Naive B cell (primary cell): ENCODE measurements at regions not wholly inside any gene's neighbourhood (a gene's known extent, or its start where the extent isn't known, plus 50 kb on each side); places are given as distances from the start of the nearest gene placed in this dataset.

Source experiments
- ATAC-seq, 2 donors: fragments of 150-1000 bp; cut with Tn5 transposase; 2 replicates each; pipeline ENCODE4 v1.10.0; 2021; ENCODE audit warnings: low read depth in 2 of 2, mild to moderate bottlenecking in 2 of 2, moderate library complexity in 2 of 2
- DNase-seq: peaks from one replicate; pipeline ENCODE4 v3.0.0; 2022
- H3K27ac Mint-ChIP-seq, 6 donors: one replicate each; pipeline ENCODE4 v1.8.0; 2020 to 2022; ENCODE audit warnings: mild to moderate bottlenecking in 6 of 6, mixed read lengths in 6 of 6, moderate library complexity in 5 of 6, inconsistent platforms in 2 of 6
- H3K27me3 Mint-ChIP-seq, 3 donors: one replicate each; pipeline ENCODE4 v1.8.0; 2021 to 2022; ENCODE audit warnings: mixed read lengths in 3 of 3, mild to moderate bottlenecking in 1 of 3
- H3K36me3 Mint-ChIP-seq, 2 donors: one replicate each; pipeline ENCODE4 v1.8.0; 2020 to 2022; ENCODE audit warnings: mixed read lengths in 2 of 2, inconsistent platforms in 1 of 2, mild to moderate bottlenecking in 1 of 2
- H3K4me1 Mint-ChIP-seq, 3 donors: one replicate each; pipeline ENCODE4 v1.8.0; 2020 to 2022; ENCODE audit warnings: mixed read lengths in 3 of 3, inconsistent platforms in 1 of 3, mild to moderate bottlenecking in 1 of 3, moderate library complexity in 1 of 3
- H3K4me3 Mint-ChIP-seq, 8 donors: one replicate each; pipeline ENCODE4 v1.8.0; 2020 to 2022; ENCODE audit warnings: mild to moderate bottlenecking in 8 of 8, mixed read lengths in 8 of 8, moderate library complexity in 8 of 8, inconsistent platforms in 2 of 8
- H3K9me3 Mint-ChIP-seq, 7 donors: one replicate each; pipeline ENCODE4 v1.8.0; 2020 to 2022; ENCODE audit warnings: mixed read lengths in 7 of 7, mild to moderate bottlenecking in 5 of 7, inconsistent platforms in 2 of 7, moderate library complexity in 1 of 7

GRCh38 chr1:62955666-62956065, 171.7 kb downstream of the ATG4C start:
- ATAC-seq: no peak
- Mint-ChIP-seq H3K36me3 (no peaks in the 10 kb centered on the region), H3K4me1 (no peaks in the 10 kb centered on the region), H3K27ac (no peak overlapping the region), H3K9me3 (no peaks in the 10 kb centered on the region), H3K4me3 (no peak overlapping the region), H3K27me3 (peaks cover 25 to 35% (median 33%) of the 10 kb centered on the region in 3 donors)
- no peak for DNase-seq

GRCh38 chr1:62962014-62962812, 178.3 kb downstream of the ATG4C start:
- ATAC-seq: no peak
- peaks cover 0 to 5% (median 0%) of the 10 kb centered on the region in 3 donors for H3K4me1 Mint-ChIP-seq
- H3K9me3 Mint-ChIP-seq: no peaks in the 10 kb centered on the region
- no peak overlapping the region for H3K27ac Mint-ChIP-seq
- no peaks in the 10 kb centered on the region for H3K36me3 Mint-ChIP-seq
- peaks cover 5 to 19% (median 6%) of the 10 kb centered on the region in 3 donors for H3K27me3 Mint-ChIP-seq
- no peak overlapping the region for H3K4me3 Mint-ChIP-seq
- no peak for DNase-seq

GRCh38 chr1:62962901-62963776, 179.2 kb downstream of the ATG4C start:
- ATAC-seq (no peak), DNase-seq (no peak)
- Mint-ChIP-seq H3K9me3 (no peaks in the 10 kb centered on the region), H3K4me3 (no peak overlapping the region), H3K27ac (no peak overlapping the region), H3K27me3 (peaks cover 5 to 16% (median 6%) of the 10 kb centered on the region in 3 donors), H3K36me3 (no peaks in the 10 kb centered on the region), H3K4me1 (peaks cover 0 to 5% (median 0%) of the 10 kb centered on the region in 3 donors)

- Mint-ChIP-seq H3K27me3 (peaks cover 5 to 21% (median 12%) of the 10 kb centered on the region in 3 donors), H3K27ac (no peak overlapping the region), H3K9me3 (no peaks in the 10 kb centered on the region), H3K4me3 (no peak overlapping the region), H3K36me3 (no peaks in the 10 kb centered on the region), H3K4me1 (peaks cover 0 to 5% (median 0%) of the 10 kb centered on the region in 3 donors)
- DNase-seq (no peak), ATAC-seq (no peak)
Measured at GRCh38 chr1:62964141-62964540, 180.2 kb downstream of the ATG4C start.

GRCh38 chr1:62967031-62967430, 183.1 kb downstream of the ATG4C start:
- H3K4me1 Mint-ChIP-seq: peaks cover 0 to 5% (median 0%) of the 10 kb centered on the region in 3 donors
- no peak overlapping the region for H3K27ac Mint-ChIP-seq
- DNase-seq (no peak), ATAC-seq (no peak)
- peaks cover 0 to 30% (median 24%) of the 10 kb centered on the region in 3 donors for H3K27me3 Mint-ChIP-seq
- no peaks in the 10 kb centered on the region for H3K36me3 Mint-ChIP-seq
- H3K9me3 Mint-ChIP-seq: peaks cover 0 to 4% (median 0%) of the 10 kb centered on the region in 7 donors
- H3K4me3 Mint-ChIP-seq: no peak overlapping the region

- Mint-ChIP-seq H3K9me3 (no peaks in the 10 kb centered on the region), H3K36me3 (no peaks in the 10 kb centered on the region), H3K4me1 (no peaks in the 10 kb centered on the region), H3K27me3 (peaks cover 14 to 17% (median 14%) of the 10 kb centered on the region in 3 donors), H3K4me3 (no peak overlapping the region), H3K27ac (no peak overlapping the region)
- ATAC-seq (no peak), DNase-seq (no peak)
Measured at GRCh38 chr1:62977366-62977765, 193.4 kb downstream of the ATG4C start.

- ATAC-seq: no peak
- no peak overlapping the region for H3K4me3 Mint-ChIP-seq
Measured at GRCh38 chr1:62978741-62979140, 194.8 kb downstream of the ATG4C start.

GRCh38 chr1:62981434-62981833, 197.5 kb downstream of the ATG4C start:
- ATAC-seq: no peak
- Mint-ChIP-seq H3K36me3 (no peaks in the 10 kb centered on the region), H3K27me3 (peaks cover 5 to 22% (median 17%) of the 10 kb centered on the region in 3 donors), H3K4me3 (no peak overlapping the region), H3K9me3 (no peaks in the 10 kb centered on the region), H3K4me1 (no peaks in the 10 kb centered on the region), H3K27ac (no peak overlapping the region)
- DNase-seq: no peak

More at GRCh38 chr1:62978741-62979140, 194.8 kb downstream of the ATG4C start:
- H3K27me3 Mint-ChIP-seq: peaks cover 5 to 17% (median 14%) of the 10 kb centered on the region in 3 donors
- no peaks in the 10 kb centered on the region for H3K36me3 Mint-ChIP-seq
- no peak overlapping the region for H3K27ac Mint-ChIP-seq
- no peaks in the 10 kb centered on the region for H3K9me3 Mint-ChIP-seq
- no peaks in the 10 kb centered on the region for H3K4me1 Mint-ChIP-seq
- no peak for DNase-seq

GRCh38 chr1:62988867-62989266, 204.9 kb downstream of the ATG4C start:
- H3K4me1 Mint-ChIP-seq: no peaks in the 10 kb centered on the region

GRCh38 chr1:62989497-62989896, 205.6 kb downstream of the ATG4C start:
- Mint-ChIP-seq H3K36me3 (no peaks in the 10 kb centered on the region), H3K4me1 (no peaks in the 10 kb centered on the region), H3K4me3 (no peak overlapping the region), H3K9me3 (peaks cover 0 to 6% (median 0%) of the 10 kb centered on the region in 7 donors), H3K27me3 (peaks cover 30 to 46% (median 33%) of the 10 kb centered on the region in 3 donors), H3K27ac (no peak overlapping the region)
- ATAC-seq (no peak), DNase-seq (no peak)

More at GRCh38 chr1:62988867-62989266, 204.9 kb downstream of the ATG4C start:
- Mint-ChIP-seq H3K27ac (no peak overlapping the region), H3K4me3 (no peak overlapping the region), H3K27me3 (peaks cover 30 to 45% (median 31%) of the 10 kb centered on the region in 3 donors), H3K36me3 (no peaks in the 10 kb centered on the region), H3K9me3 (peaks cover 0 to 6% (median 0%) of the 10 kb centered on the region in 7 donors)
- no peak for DNase-seq
- no peak for ATAC-seq

- Mint-ChIP-seq H3K4me3 (no peak overlapping the region), H3K9me3 (peaks cover 0 to 6% (median 0%) of the 10 kb centered on the region in 7 donors), H3K36me3 (no peaks in the 10 kb centered on the region), H3K4me1 (no peaks in the 10 kb centered on the region), H3K27me3 (peaks cover 25 to 46% (median 39%) of the 10 kb centered on the region in 3 donors), H3K27ac (no peak overlapping the region)
- ATAC-seq (no peak), DNase-seq (no peak)
Measured at GRCh38 chr1:62991152-62991551, 207.2 kb downstream of the ATG4C start.

- ATAC-seq: no peak
Measured at GRCh38 chr1:62993844-62994243, 209.9 kb downstream of the ATG4C start.

GRCh38 chr1:62995173-62995572, 211.2 kb downstream of the ATG4C start:
- ATAC-seq (no peak), DNase-seq (no peak)
- Mint-ChIP-seq H3K36me3 (no peaks in the 10 kb centered on the region), H3K9me3 (no peaks in the 10 kb centered on the region), H3K4me3 (no peak overlapping the region), H3K27ac (no peak overlapping the region), H3K27me3 (peaks cover 26 to 59% (median 31%) of the 10 kb centered on the region in 3 donors), H3K4me1 (no peaks in the 10 kb centered on the region)

More at GRCh38 chr1:62993844-62994243, 209.9 kb downstream of the ATG4C start:
- H3K27me3 Mint-ChIP-seq: peaks cover 26 to 46% (median 32%) of the 10 kb centered on the region in 3 donors
- no peaks in the 10 kb centered on the region for H3K36me3 Mint-ChIP-seq
- no peak for DNase-seq
- no peaks in the 10 kb centered on the region for H3K9me3 Mint-ChIP-seq
- no peak overlapping the region for H3K27ac Mint-ChIP-seq
- no peak overlapping the region for H3K4me3 Mint-ChIP-seq
- H3K4me1 Mint-ChIP-seq: no peaks in the 10 kb centered on the region
